GM12878 (cell line): ENCODE measurements at regions not wholly inside any gene's neighbourhood (a gene's known extent, or its start where the extent isn't known, plus 50 kb on each side); places are given as distances from the start of the nearest gene placed in this dataset.

Source experiments
- ATAC-seq: fragments of 200-7000 bp; cut with Tn5 transposase; 3 replicates; pipeline ENCODE4 v1.9.1; 2020; ENCODE audit warnings: mild to moderate bottlenecking, moderate library complexity
- BruUV-seq: library from RNA; stranded (reverse); fragments of 400-500 nt; replicated peaks from 2 replicates; lab custom pipeline; 2021; lab: Mats Ljungman, UMichigan
- CTCF ChIA-PET: fragments of 300-600 bp; sonication (Branson Sonifier 250); formaldehyde crosslinking; extraction: SDS; loops from one replicate; lab custom pipeline; 2021; ENCODE audit warnings: inconsistent platforms; lab: Yijun Ruan, JAX
- POLR2A ChIA-PET: fragments of 350-600 bp; formaldehyde crosslinking; extraction: SDS; loops from one replicate; lab custom pipeline; 2021; ENCODE audit warnings: inconsistent platforms; lab: Charles Lee
- RAD21 ChIA-PET: fragments of 300-600 bp; sonication (Branson Sonifier 250); formaldehyde crosslinking; loops from one replicate; lab custom pipeline; 2023; ENCODE audit warnings: antibody characterized with exemption; ENCODE audit not compliant: unreplicated experiment; lab: Charles Lee
- SMC1A ChIA-PET: fragments of 300-600 bp; sonication (Branson Sonifier 250); formaldehyde crosslinking; loops from one replicate; lab custom pipeline; 2023; ENCODE audit not compliant: unreplicated experiment, uncharacterized antibody; lab: Charles Lee
- DNase-seq: peaks from one replicate; pipeline ENCODE4 v3.0.0-alpha.2; 2011; ENCODE audit warnings: low read depth, low spot score
- FAIRE-seq: peaks from 3 replicates; lab custom pipeline; 2011; peaks lifted over from hg19 to GRCh38; lab: Jason Lieb, UNC
- H2AFZ ChIP-seq: 2 replicates; pipeline ENCODE4 v1.6.0; 2011; ENCODE audit warnings: low read depth, low read length, control low read depth; ENCODE audit not compliant: control insufficient read depth
- H3K27ac ChIP-seq: 2 replicates; pipeline ENCODE4 v1.5.1; 2011; ENCODE audit warnings: control low read depth; ENCODE audit not compliant: control insufficient read depth, insufficient read depth
- H3K27me3 ChIP-seq, 2 experiments: replicated peaks in 1 of 2; 2 replicates each; pipeline versions ENCODE4 v1.6.0 to v1.6.1; 2011; ENCODE audit warnings: low read length in 1 of 2; ENCODE audit not compliant: control insufficient read depth in 2 of 2, insufficient read depth in 2 of 2
- H3K36me3 ChIP-seq, 2 experiments: 2 replicates each; pipeline ENCODE4 v1.5.1; 2011; ENCODE audit warnings: low read length in 1 of 2; ENCODE audit not compliant: control insufficient read depth in 2 of 2, insufficient read depth in 2 of 2
- H3K4me1 ChIP-seq: 2 replicates; pipeline ENCODE4 v1.6.1; 2011; ENCODE audit warnings: mild to moderate bottlenecking, low read length, moderate library complexity, mixed read lengths; ENCODE audit not compliant: control insufficient read depth, insufficient read depth
- H3K4me2 ChIP-seq: 2 replicates; pipeline ENCODE4 v1.6.0; 2011; ENCODE audit warnings: control low read depth; ENCODE audit not compliant: control insufficient read depth, insufficient read depth
- H3K4me3 ChIP-seq: fragments of 200-600 bp; sonication (generic); 2 replicates; pipeline ENCODE4 v1.5.1; 2016
- H3K79me2 ChIP-seq: 2 replicates; pipeline ENCODE4 v1.6.0; 2011; ENCODE audit warnings: low read length; ENCODE audit not compliant: control insufficient read depth, insufficient read depth
- H3K9ac ChIP-seq: 2 replicates; pipeline ENCODE4 v1.8.0; 2011; ENCODE audit warnings: low read length, control low read depth, mixed read lengths; ENCODE audit not compliant: control insufficient read depth, insufficient read depth
- H3K9me3 ChIP-seq: replicated peaks from 3 replicates; pipeline ENCODE4 v1.5.1; 2011; ENCODE audit warnings: mild to moderate bottlenecking, low read length; ENCODE audit not compliant: control insufficient read depth, insufficient read depth
- H4K20me1 ChIP-seq: 2 replicates; pipeline ENCODE4 v1.6.0; 2011; ENCODE audit not compliant: control insufficient read depth, insufficient read depth
- ATF7 ChIP-seq: fragments of 450-650 bp; IDR thresholded peaks from 2 replicates; pipeline ENCODE4 v1.6.1; 2016; ENCODE audit warnings: low read depth, mild to moderate bottlenecking
- EP300 ChIP-seq, 2 experiments: fragments of 150-350 bp in 1 of 2; IDR thresholded peaks; 2 replicates each; pipeline ENCODE4 v1.6.1; 2011 to 2012; ENCODE audit warnings: low read depth in 2 of 2, low read length in 2 of 2, borderline replicate concordance in 1 of 2, improper control_type of control experiment in 1 of 2, inconsistent platforms in 1 of 2; ENCODE audit not compliant: control insufficient read depth in 1 of 2
- FOS ChIP-seq: IDR thresholded peaks from 3 replicates; pipeline ENCODE4 v1.6.1; 2011; ENCODE audit warnings: borderline replicate concordance; ENCODE audit not compliant: insufficient read length; ENCODE audit errors: extremely low read depth
- HDGF ChIP-seq: fragments of 450-650 bp; IDR thresholded peaks from 2 replicates; pipeline ENCODE4 v1.6.1; 2016; ENCODE audit warnings: antibody characterized with exemption
- LARP7 ChIP-seq: fragments of 450-650 bp; IDR thresholded peaks from 2 replicates; pipeline ENCODE4 v1.6.1; 2017; ENCODE audit warnings: mild to moderate bottlenecking
- MTA2 ChIP-seq: fragments of 450-650 bp; IDR thresholded peaks from 2 replicates; pipeline ENCODE4 v1.6.1; 2016; ENCODE audit warnings: low read depth, mild to moderate bottlenecking, moderate library complexity
- RAD51 ChIP-seq: fragments of 450-650 bp; IDR thresholded peaks from 2 replicates; pipeline ENCODE4 v1.6.1; 2016; ENCODE audit warnings: moderate library complexity, mild to moderate bottlenecking, inconsistent platforms
- RELA ChIP-seq: fragments of 450-650 bp; IDR thresholded peaks from 2 replicates; pipeline ENCODE4 v1.8.0; 2014; ENCODE audit warnings: borderline replicate concordance; ENCODE audit not compliant: partially characterized antibody
- SKIL ChIP-seq: fragments of 450-650 bp; IDR thresholded peaks from 2 replicates; pipeline ENCODE4 v1.6.1; 2017; ENCODE audit warnings: mild to moderate bottlenecking, low read depth, inconsistent platforms; ENCODE audit not compliant: poor library complexity, severe bottlenecking
- SUZ12 ChIP-seq: fragments of 200-600 bp; sonication (generic); IDR thresholded peaks from one replicate; pipeline ENCODE4 v1.6.1; 2018; ENCODE audit warnings: antibody characterized with exemption, mild to moderate bottlenecking; ENCODE audit not compliant: unreplicated experiment
- USF1 ChIP-seq: IDR thresholded peaks from 2 replicates; pipeline ENCODE4 v1.6.1; 2011; ENCODE audit warnings: borderline replicate concordance, low read depth, mild to moderate bottlenecking, moderate library complexity, mixed read lengths, low read length; ENCODE audit not compliant: insufficient read depth; ENCODE audit errors: extremely low read length
- in situ Hi-C: fragments of 300-500 bp; cut with MboI; formaldehyde crosslinking; loops from 9 replicates; pipeline ENCODE4 v1.14.3; 2018; ENCODE audit warnings: mixed read lengths
- intact Hi-C: fragments of 100-400 bp; cut with micrococcal nuclease; formaldehyde crosslinking; loops from one replicate; pipeline ENCODE4 v1.14.2; 2022; ENCODE audit not compliant: unreplicated experiment

DNA sequence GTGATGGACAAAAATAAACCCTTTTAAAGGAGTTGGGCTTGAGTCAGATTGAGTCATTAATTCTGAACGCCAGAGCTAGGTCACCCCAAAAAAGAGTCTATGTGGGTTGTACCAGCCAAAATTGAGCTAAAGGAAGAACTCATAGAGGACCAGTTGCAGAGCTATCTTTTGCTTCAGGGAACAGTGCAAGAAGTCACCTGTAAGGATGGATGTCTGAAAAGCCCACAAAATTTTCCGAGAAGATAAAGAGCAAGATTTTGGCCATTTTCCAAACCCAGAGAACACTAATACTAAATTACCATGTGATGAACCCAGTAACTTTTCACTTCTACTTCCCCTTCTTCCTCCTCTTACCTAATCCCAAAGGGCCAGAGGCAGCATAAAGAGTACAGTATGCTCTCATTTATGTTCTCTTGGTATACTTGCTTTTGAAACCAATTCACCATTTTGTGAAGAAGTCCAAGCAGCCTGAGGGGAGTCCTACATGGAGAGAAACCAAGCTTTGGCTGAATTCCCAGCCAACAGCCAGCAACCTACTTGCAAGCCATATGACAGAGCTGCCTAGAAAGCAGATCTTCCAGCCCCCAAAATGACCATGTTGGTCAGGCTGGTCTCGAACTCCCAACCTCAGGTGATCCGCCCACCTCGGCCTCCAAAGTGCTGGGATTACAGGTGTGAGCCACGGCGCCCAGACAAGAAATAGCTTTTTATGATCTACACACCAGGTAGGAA is 551.7 kb downstream of the SATB2 start (continued):
- TF ChIP-seq EP300 (IDR thresholded peaks at IDR 0.05; ENCODE audit: borderline replicate concordance in 1 of 2, control insufficient read depth in 1 of 2, low read depth in 2 of 2, low read length in 2 of 2) (peak; percentile 69 to 73; a peak in 3 of 4 replicates), ATF7 (peak; percentile 85), FOS (no peak), RELA (no peak), HDGF (no peak), SKIL (peak; percentile 83), SUZ12 (no peak), MTA2 (peak; percentile 78)

- RAD21 ChIA-PET = interaction anchor here (1.6 kb wide), 1 partner anchor 203 kb away, joined by 4 read pairs; no protein-coding TSS in a partner anchor
- Histone ChIP-seq H3K79me2 (no peaks in the 10 kb centered on the region), H3K4me3 (no peak overlapping the region)
- intact Hi-C loops = no loop called here
- FAIRE-seq = no peak
- TF ChIP-seq RAD51 (0 out of 2 replicates have a peak, but pooled peaks have one; percentile 29), LARP7 (no peak), USF1 (peak; percentile 24)
- TF ChIP-seq, all 136 proteins: peak for 2
- Histone ChIP-seq H3K4me2 (no peak overlapping the region), H3K9me3 (no peaks in the 10 kb centered on the region; the same call in 2 of the 3 replicates), H4K20me1 (no peaks in the 10 kb centered on the region), H3K4me1 (peaks cover 9% of the 10 kb centered on the region), H3K27ac (no peak overlapping the region), H3K9ac (no peak overlapping the region), H3K36me3 (no peaks in the 10 kb centered on the region), H3K27me3 (no peaks in the 10 kb centered on the region), H2AFZ (no peak overlapping the region)
- BruUV-seq = no TSS peak
- in situ Hi-C loops = no loop called here
- no peak for ATAC-seq
- POLR2A ChIA-PET = no interaction called here
- DNase-seq = no peak
- CTCF ChIA-PET = interaction anchor here (1.2 kb wide), 1 partner anchor 9 kb away, joined by 3 read pairs; no protein-coding TSS in a partner anchor
- SMC1A ChIA-PET = interaction anchor here (0.5 to 8.0 kb wide), 5 partner anchors 11 to 587 kb away, joined by 3 to 69 read pairs (median 3); no protein-coding TSS in a partner anchor
These were observed 555.8 kb downstream of the SATB2 start for GRCh38 chr2:198901894-198902293.
